Gastrocnemius medialis (tissue), 4 donors: ENCODE measurements at regions not wholly inside any gene's neighbourhood (a gene's known extent, or its start where the extent isn't known, plus 50 kb on each side); places are given as distances from the start of the nearest gene placed in this dataset.
A peak's percentile ranks its signal among the peaks of the same experiment; 100 is the strongest.

Experiments used
- ATAC-seq, 2 donors: fragments of 150-250 bp; one replicate each; pipeline ENCODE4 v1.9.1; 2016
- DNase-seq, 2 donors: peaks; one replicate each; pipeline ENCODE4 v3.0.0-alpha.2; 2019
- H3K27ac ChIP-seq, 4 donors: fragments of 200-600 bp; sonication (generic); 1 replicate in 1 of 4; 2 replicates in 3 of 4; pipeline ENCODE4 v1.5.1; 2016 to 2018; ENCODE audit warnings: mild to moderate bottlenecking in 2 of 4, moderate library complexity in 1 of 4
- H3K27me3 ChIP-seq, 3 donors: fragments of 200-600 bp; sonication (generic) in 2 of 3; 1 replicate in 1 of 3; 2 replicates in 2 of 3; pipeline versions ENCODE4 v1.5.1 to v1.6.0; 2016 to 2019; ENCODE audit warnings: mild to moderate bottlenecking in 1 of 3, moderate library complexity in 1 of 3
- H3K36me3 ChIP-seq, 2 donors: fragments of 200-600 bp; sonication (generic) in 1 of 2; one replicate each; pipeline ENCODE4 v1.5.1; 2017 to 2018
- H3K4me1 ChIP-seq, 2 donors: fragments of 200-600 bp; sonication (generic) in 1 of 2; one replicate each; pipeline ENCODE4 v1.5.1; 2016 to 2017; ENCODE audit warnings: mild to moderate bottlenecking in 2 of 2
- H3K4me3 ChIP-seq, 4 donors: fragments of 200-600 bp; sonication (generic) in 3 of 4; 1 replicate in 1 of 4; 2 replicates in 3 of 4; pipeline ENCODE4 v1.5.1; 2016 to 2019; ENCODE audit warnings: mild to moderate bottlenecking in 2 of 4
- H3K9me3 ChIP-seq, 3 donors: fragments of 200-600 bp; sonication (generic) in 2 of 3; 1 replicate in 1 of 3; 2 replicates in 2 of 3; pipeline ENCODE4 v1.5.1; 2016 to 2019
- CTCF ChIP-seq, 5 experiments: fragments of 450-650 bp in 3 of 5; fragments of 200-600 bp in 2 of 5; sonication (generic) in 2 of 5; IDR thresholded peaks in 4 of 5; conservative IDR thresholded peaks in 1 of 5; 1 replicate in 4 of 5; 2 replicates in 1 of 5; pipeline ENCODE4 v1.5.1; 2016 to 2019; ENCODE audit warnings: antibody characterized with exemption in 5 of 5, mild to moderate bottlenecking in 3 of 5, moderate library complexity in 3 of 5
- POLR2A ChIP-seq, 2 donors: fragments of 450-650 bp; IDR thresholded peaks; one replicate each; pipeline ENCODE4 v1.6.1; 2017; ENCODE audit warnings: antibody characterized with exemption in 2 of 2, mild to moderate bottlenecking in 2 of 2, moderate library complexity in 2 of 2
- in situ Hi-C, 4 donors: fragments of 200-750 bp; cut with MboI; loops; one replicate each; pipeline versions ENCODE4 v1.15.0 to v1.8.0; 2017; ENCODE audit warnings: low sequenced_read_pairs in 4 of 4
- intact Hi-C: fragments of 100-400 bp; cut with DNase I; formaldehyde crosslinking; loops from one replicate; pipeline ENCODE4 v1.15.1; 2023; ENCODE audit warnings: low total_unique reads

- Histone ChIP-seq H3K27ac (peak overlapping the region; percentile 18 to 51 (median 42)), H3K9me3 (no peaks in the 10 kb centered on the region), H3K36me3 (no peaks in the 10 kb centered on the region), H3K4me1 (peaks cover 5 to 24% of the 10 kb centered on the region in 2 donors), H3K4me3 (no peak overlapping the region), H3K27me3 (no peaks in the 10 kb centered on the region)
- in situ Hi-C loops = loop anchor here (10.0 to 25.0 kb wide), 5 partner anchors 213 to 703 kb away; partner anchors contain the start of gene NCAM1 (in 1 of the 4)
- TF ChIP-seq CTCF (IDR thresholded peaks at IDR 0.05 in 4 of 5, conservative IDR thresholded peaks at IDR 0.05 in 1 of 5) (no peak), POLR2A (IDR thresholded peaks at IDR 0.05) (no peak)
- no peak for ATAC-seq
- intact Hi-C loops = loop anchor here (5.0 kb wide), 1 partner anchor 201 kb away; no protein-coding TSS in a partner anchor
- DNase-seq = no peak
Observed at GRCh38 chr11:112581747-112582146, 321.1 kb upstream of the PLET1 start.

GRCh38 chr11:112582366-112582765 is 321.7 kb upstream of the PLET1 start:
- H3K36me3 ChIP-seq = no peaks in the 10 kb centered on the region
- H3K27me3 ChIP-seq = no peaks in the 10 kb centered on the region
- no peak for ATAC-seq
- H3K4me1 ChIP-seq = peaks cover 5 to 24% of the 10 kb centered on the region in 2 donors
- peak overlapping the region; percentile 18 to 51 (median 42) for H3K27ac ChIP-seq
- no peak for TF ChIP-seq POLR2A (IDR thresholded peaks at IDR 0.05)
- TF ChIP-seq CTCF (IDR thresholded peaks at IDR 0.05 in 4 of 5, conservative IDR thresholded peaks at IDR 0.05 in 1 of 5) = no peak
- no peak overlapping the region for H3K4me3 ChIP-seq
- in situ Hi-C loops (loop anchor here (10.0 to 25.0 kb wide), 5 partner anchors 212 to 702 kb away; partner anchors contain the start of gene NCAM1 (in 1 of the 4)), intact Hi-C loops (loop anchor here (5.0 kb wide), 1 partner anchor 200 kb away; no protein-coding TSS in a partner anchor)
- no peak for DNase-seq
- no peaks in the 10 kb centered on the region for H3K9me3 ChIP-seq

GRCh38 chr11:112583261-112583893 is 322.7 kb upstream of the PLET1 start:
- DNase-seq (no peak), ATAC-seq (no peak)
- TF ChIP-seq POLR2A (IDR thresholded peaks at IDR 0.05) (no peak), CTCF (IDR thresholded peaks at IDR 0.05 in 4 of 5, conservative IDR thresholded peaks at IDR 0.05 in 1 of 5) (no peak)
- no peak overlapping the region for H3K4me3 ChIP-seq
- H3K9me3 ChIP-seq = no peaks in the 10 kb centered on the region
- intact Hi-C loops = loop anchor here (5.0 kb wide), 1 partner anchor 199 kb away; no protein-coding TSS in a partner anchor
- no peak overlapping the region for H3K27ac ChIP-seq
- H3K36me3 ChIP-seq = no peaks in the 10 kb centered on the region
- H3K27me3 ChIP-seq = no peaks in the 10 kb centered on the region
- in situ Hi-C loops = loop anchor here (10.0 to 25.0 kb wide), 5 partner anchors 211 to 701 kb away; partner anchors contain the start of gene NCAM1 (in 1 of the 4)
- H3K4me1 ChIP-seq = peaks cover 5 to 26% of the 10 kb centered on the region in 2 donors

GRCh38 chr11:112584672-112585071 is 324.0 kb upstream of the PLET1 start:
- in situ Hi-C loops = loop anchor here (5.0 to 25.0 kb wide), 9 partner anchors 208 to 708 kb away; partner anchors contain the start of gene NCAM1 (in 1 of the 4)
- no peak for DNase-seq
- no peak for ATAC-seq
- intact Hi-C loops = loop anchor here (5.0 kb wide), 1 partner anchor 198 kb away; no protein-coding TSS in a partner anchor
- peaks cover 5 to 29% of the 10 kb centered on the region in 2 donors for H3K4me1 ChIP-seq
- no peak overlapping the region for H3K27ac ChIP-seq
- H3K9me3 ChIP-seq = no peaks in the 10 kb centered on the region
- no peaks in the 10 kb centered on the region for H3K27me3 ChIP-seq
- no peak for TF ChIP-seq POLR2A (IDR thresholded peaks at IDR 0.05)
- no peaks in the 10 kb centered on the region for H3K36me3 ChIP-seq
- H3K4me3 ChIP-seq = no peak overlapping the region

GRCh38 chr11:112587664-112588063 is 327.0 kb upstream of the PLET1 start:
- in situ Hi-C loops = loop anchor here (5.0 to 25.0 kb wide), 9 partner anchors 205 to 705 kb away; partner anchors contain the start of gene NCAM1 (in 1 of the 4)
- DNase-seq = no peak
- no peak overlapping the region for H3K4me3 ChIP-seq
- TF ChIP-seq POLR2A (IDR thresholded peaks at IDR 0.05) (no peak), CTCF (IDR thresholded peaks at IDR 0.05 in 4 of 5, conservative IDR thresholded peaks at IDR 0.05 in 1 of 5) (no peak)
- H3K36me3 ChIP-seq = no peaks in the 10 kb centered on the region
- ATAC-seq = no peak
- intact Hi-C loops = loop anchor here (1.0 to 2.0 kb wide), 3 partner anchors 208 to 701 kb away; no protein-coding TSS in a partner anchor
- peaks cover 0 to 6% of the 10 kb centered on the region in 2 donors for H3K4me1 ChIP-seq
- H3K27me3 ChIP-seq = no peaks in the 10 kb centered on the region
- H3K9me3 ChIP-seq = no peaks in the 10 kb centered on the region
- H3K27ac ChIP-seq = no peak overlapping the region
